ENCODE measurements at regions not wholly inside any gene's neighbourhood (a gene's known extent, or its start where the extent isn't known, plus 50 kb on each side); places are given as distances from the start of the nearest gene placed in this dataset.

DNA sequence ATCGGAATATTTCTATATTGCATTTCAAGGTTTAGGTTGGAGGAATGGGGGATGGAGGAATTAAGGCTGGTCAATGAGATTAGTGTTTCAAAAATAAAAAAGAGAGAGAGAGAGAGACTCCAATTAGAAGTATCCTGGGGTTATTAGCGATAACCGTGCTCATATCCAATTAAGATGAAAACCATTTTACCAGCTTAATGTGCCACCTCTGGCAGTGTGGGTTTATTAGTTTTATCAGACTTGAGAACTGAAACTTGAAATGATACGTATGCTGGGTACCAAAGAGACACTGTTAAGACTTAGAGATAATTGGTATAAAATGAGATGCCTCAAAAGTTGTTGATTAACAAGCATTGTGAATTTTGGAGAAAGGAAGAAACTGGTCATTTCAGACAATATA is 251.5 kb upstream of the NR2F2 start:
- H3K79me2 ChIP-seq (ENCODE audit: low read length), result no peaks in the 10 kb centered on the region
- no peak for TF ChIP-seq EZH2phosphoT487 (IDR thresholded peaks at IDR 0.05; ENCODE audit: low read length)
- TF ChIP-seq EZH2 (optimal IDR thresholded peaks at IDR 0.05; ENCODE audit: low read depth, low read length), result no peak
- TF ChIP-seq, protein P1, sequence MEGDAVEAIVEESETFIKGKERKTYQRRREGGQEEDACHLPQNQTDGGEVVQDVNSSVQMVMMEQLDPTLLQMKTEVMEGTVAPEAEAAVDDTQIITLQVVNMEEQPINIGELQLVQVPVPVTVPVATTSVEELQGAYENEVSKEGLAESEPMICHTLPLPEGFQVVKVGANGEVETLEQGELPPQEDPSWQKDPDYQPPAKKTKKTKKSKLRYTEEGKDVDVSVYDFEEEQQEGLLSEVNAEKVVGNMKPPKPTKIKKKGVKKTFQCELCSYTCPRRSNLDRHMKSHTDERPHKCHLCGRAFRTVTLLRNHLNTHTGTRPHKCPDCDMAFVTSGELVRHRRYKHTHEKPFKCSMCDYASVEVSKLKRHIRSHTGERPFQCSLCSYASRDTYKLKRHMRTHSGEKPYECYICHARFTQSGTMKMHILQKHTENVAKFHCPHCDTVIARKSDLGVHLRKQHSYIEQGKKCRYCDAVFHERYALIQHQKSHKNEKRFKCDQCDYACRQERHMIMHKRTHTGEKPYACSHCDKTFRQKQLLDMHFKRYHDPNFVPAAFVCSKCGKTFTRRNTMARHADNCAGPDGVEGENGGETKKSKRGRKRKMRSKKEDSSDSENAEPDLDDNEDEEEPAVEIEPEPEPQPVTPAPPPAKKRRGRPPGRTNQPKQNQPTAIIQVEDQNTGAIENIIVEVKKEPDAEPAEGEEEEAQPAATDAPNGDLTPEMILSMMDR (IDR thresholded peaks at IDR 0.05; ENCODE audit: low read length), result no peak
- no peak overlapping the region for H2AFZ ChIP-seq (ENCODE audit: low read length)
- H3F3A ChIP-seq (ENCODE audit: insufficient read depth, low read length), result no peaks in the 10 kb centered on the region
- H3K4me2 ChIP-seq (ENCODE audit: low read depth, low read length), result no peak overlapping the region
- H3K27me3 ChIP-seq (replicated peaks; ENCODE audit: insufficient read depth, low read length), result no peaks in the 10 kb centered on the region
- H3K9me3 ChIP-seq (replicated peaks; ENCODE audit: insufficient read depth, low read length), result no peaks in the 10 kb centered on the region
- no peak overlapping the region for H3K27ac ChIP-seq (ENCODE audit: low read length)
- H3K36me3 ChIP-seq (replicated peaks; ENCODE audit: insufficient read depth, low read length), result no peaks in the 10 kb centered on the region
- DNase-seq, result no peak
- no peak overlapping the region for H3K9ac ChIP-seq (ENCODE audit: low read length)
- H4K20me1 ChIP-seq (ENCODE audit: insufficient read depth, low read length), result no peaks in the 10 kb centered on the region
- no peaks in the 10 kb centered on the region for H3K9me2 ChIP-seq (replicated peaks; ENCODE audit: insufficient read depth, low read length)
- no peaks in the 10 kb centered on the region for H3K4me1 ChIP-seq (ENCODE audit: low read length)
- no peak overlapping the region for H3K4me3 ChIP-seq (ENCODE audit: low read length)

DNA sequence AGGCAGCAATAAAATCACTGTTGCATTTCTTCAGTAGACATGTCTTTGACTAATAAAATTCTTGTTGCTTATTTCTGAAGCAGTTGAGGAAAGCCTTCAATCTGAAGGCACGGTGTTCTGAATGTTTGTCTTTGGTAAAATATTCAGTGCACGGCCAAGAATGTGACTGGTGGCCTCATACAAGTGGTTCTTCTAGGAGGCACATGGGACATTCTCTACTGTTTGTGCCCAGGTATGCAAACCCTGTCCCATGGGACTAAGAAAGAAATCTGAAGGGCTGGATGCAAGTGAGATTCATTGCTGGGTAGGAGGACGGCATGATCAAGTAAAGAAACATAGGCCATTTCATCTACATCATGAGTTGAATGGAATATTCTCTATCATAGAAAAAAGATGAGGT is 250.6 kb upstream of the NR2F2 start:
- TF ChIP-seq EZH2 (optimal IDR thresholded peaks at IDR 0.05; ENCODE audit: low read depth, low read length) (no peak), EZH2phosphoT487 (IDR thresholded peaks at IDR 0.05; ENCODE audit: low read length) (no peak)
- TF ChIP-seq, protein P1 (IDR thresholded peaks at IDR 0.05; ENCODE audit: low read length), result no peak
- Histone ChIP-seq H3K9ac (ENCODE audit: low read length) (no peak overlapping the region), H3K27ac (ENCODE audit: low read length) (no peak overlapping the region), H3K9me2 (replicated peaks; ENCODE audit: insufficient read depth, low read length) (no peaks in the 10 kb centered on the region), H3K9me3 (replicated peaks; ENCODE audit: insufficient read depth, low read length) (no peaks in the 10 kb centered on the region), H3K79me2 (ENCODE audit: low read length) (no peaks in the 10 kb centered on the region), H3K27me3 (replicated peaks; ENCODE audit: insufficient read depth, low read length) (no peaks in the 10 kb centered on the region), H4K20me1 (ENCODE audit: insufficient read depth, low read length) (no peaks in the 10 kb centered on the region), H3K4me2 (ENCODE audit: low read depth, low read length) (no peak overlapping the region), H3K4me3 (ENCODE audit: low read length) (no peak overlapping the region), H3K4me1 (ENCODE audit: low read length) (no peaks in the 10 kb centered on the region), H3K36me3 (replicated peaks; ENCODE audit: insufficient read depth, low read length) (no peaks in the 10 kb centered on the region), H3F3A (ENCODE audit: insufficient read depth, low read length) (no peaks in the 10 kb centered on the region), H2AFZ (ENCODE audit: low read length) (no peak overlapping the region)
- no peak for DNase-seq

DNA sequence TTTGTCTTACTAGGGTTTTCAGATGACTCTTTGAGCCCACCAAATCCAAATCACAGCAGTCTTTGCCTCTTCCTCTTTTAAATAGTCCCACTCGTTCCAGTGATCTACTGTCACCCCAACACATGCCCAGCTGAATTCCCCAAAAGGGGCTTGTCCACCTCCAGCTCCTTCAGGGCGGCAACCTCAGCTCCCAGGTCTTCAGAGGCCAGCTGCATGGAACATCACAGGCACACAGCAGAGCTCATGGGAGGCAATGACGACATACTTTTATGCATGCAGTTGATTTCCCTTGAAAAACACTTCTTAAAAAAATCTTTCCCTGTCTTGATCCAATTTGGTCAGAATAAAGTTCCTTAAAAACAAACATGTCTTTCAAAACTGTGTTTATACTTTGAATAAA is 244.3 kb upstream of the NR2F2 start:
- Histone ChIP-seq H3K4me2 (ENCODE audit: low read depth, low read length) (no peak overlapping the region), H3F3A (ENCODE audit: insufficient read depth, low read length) (no peaks in the 10 kb centered on the region), H3K27me3 (replicated peaks; ENCODE audit: insufficient read depth, low read length) (no peaks in the 10 kb centered on the region), H3K36me3 (replicated peaks; ENCODE audit: insufficient read depth, low read length) (no peaks in the 10 kb centered on the region), H3K9me3 (replicated peaks; ENCODE audit: insufficient read depth, low read length) (no peaks in the 10 kb centered on the region), H3K4me3 (ENCODE audit: low read length) (no peak overlapping the region), H3K79me2 (ENCODE audit: low read length) (no peaks in the 10 kb centered on the region), H3K27ac (ENCODE audit: low read length) (no peak overlapping the region), H4K20me1 (ENCODE audit: insufficient read depth, low read length) (no peaks in the 10 kb centered on the region), H3K9me2 (replicated peaks; ENCODE audit: insufficient read depth, low read length) (no peaks in the 10 kb centered on the region), H3K9ac (ENCODE audit: low read length) (no peak overlapping the region), H2AFZ (ENCODE audit: low read length) (no peak overlapping the region), H3K4me1 (ENCODE audit: low read length) (peaks cover 25% of the 10 kb centered on the region)
- DNase-seq, result no peak
- no peak for TF ChIP-seq EZH2 (optimal IDR thresholded peaks at IDR 0.05; ENCODE audit: low read depth, low read length)
- no peak for TF ChIP-seq EZH2phosphoT487 (IDR thresholded peaks at IDR 0.05; ENCODE audit: low read length)
- TF ChIP-seq, protein P1 (IDR thresholded peaks at IDR 0.05; ENCODE audit: low read length), result no peak

Measured in MM.1S (cell line).